Upper lobe of right lung (tissue), 1 donor: ENCODE measurements at regions not wholly inside any gene's neighbourhood (a gene's known extent, or its start where the extent isn't known, plus 50 kb on each side); places are given as distances from the start of the nearest gene placed in this dataset.

Source experiments
- ATAC-seq: fragments of 200-7000 bp; cut with Tn5 transposase; one replicate; pipeline ENCODE4 v1.9.1; 2020; ENCODE audit warnings: mild to moderate bottlenecking, moderate library complexity
- DNase-seq: peaks from one replicate; pipeline ENCODE4 v3.0.0-alpha.2; 2020
- H3K27ac ChIP-seq: fragments of 200-600 bp; one replicate; pipeline ENCODE4 v1.8.0; 2022
- H3K27me3 ChIP-seq: fragments of 200-600 bp; one replicate; pipeline ENCODE4 v1.8.0; 2022; ENCODE audit warnings: mild to moderate bottlenecking
- H3K36me3 ChIP-seq: fragments of 200-600 bp; one replicate; pipeline ENCODE4 v1.8.0; 2022
- H3K4me1 ChIP-seq: fragments of 200-600 bp; one replicate; pipeline ENCODE4 v1.8.0; 2022
- H3K4me3 ChIP-seq: fragments of 200-600 bp; one replicate; pipeline ENCODE4 v1.8.0; 2022; ENCODE audit warnings: mild to moderate bottlenecking
- H3K9me3 ChIP-seq: fragments of 200-600 bp; one replicate; pipeline ENCODE4 v1.8.0; 2022
- CTCF ChIP-seq: fragments of 200-600 bp; IDR thresholded peaks from one replicate; pipeline ENCODE4 v1.8.0; 2022; ENCODE audit warnings: antibody characterized with exemption
- intact Hi-C: fragments of 100-400 bp; cut with DNase I; formaldehyde crosslinking; loops from one replicate; pipeline ENCODE4 v1.11.0; 2022
- donor health status: DM: no; HTN: yes; CAD: no; lungs with severe emphysema.

- intact Hi-C loops, result no loop called here
- no peak for ATAC-seq
- H3K27ac ChIP-seq, result no peak overlapping the region
- H3K4me3 ChIP-seq, result no peak overlapping the region
- H3K4me1 ChIP-seq, result no peaks in the 10 kb centered on the region
- no peaks in the 10 kb centered on the region for H3K9me3 ChIP-seq
- TF ChIP-seq CTCF, result no peak
- H3K36me3 ChIP-seq, result no peaks in the 10 kb centered on the region
- H3K27me3 ChIP-seq, result no peaks in the 10 kb centered on the region
- DNase-seq, result no peak
These were observed 110.9 kb downstream of the MACIR start for GRCh38 chr5:103369125-103370120.

- Histone ChIP-seq H3K4me3 (no peak overlapping the region), H3K36me3 (no peaks in the 10 kb centered on the region), H3K27me3 (no peaks in the 10 kb centered on the region), H3K27ac (no peak overlapping the region), H3K4me1 (no peaks in the 10 kb centered on the region), H3K9me3 (no peaks in the 10 kb centered on the region)
- intact Hi-C loops, result no loop called here
- no peak for DNase-seq
- TF ChIP-seq CTCF, result no peak
- ATAC-seq, result no peak
These were observed 109.1 kb downstream of the MACIR start for GRCh38 chr5:103367702-103368101.

- H3K4me1 ChIP-seq, result no peaks in the 10 kb centered on the region
- H3K9me3 ChIP-seq, result no peaks in the 10 kb centered on the region
- intact Hi-C loops, result no loop called here
- TF ChIP-seq CTCF, result no peak
- DNase-seq (no peak), ATAC-seq (no peak)
- no peaks in the 10 kb centered on the region for H3K36me3 ChIP-seq
- no peak overlapping the region for H3K4me3 ChIP-seq
- H3K27me3 ChIP-seq, result no peaks in the 10 kb centered on the region
- no peak overlapping the region for H3K27ac ChIP-seq
These were observed 108.5 kb downstream of the MACIR start for GRCh38 chr5:103366918-103367549.

- no peak overlapping the region for H3K4me3 ChIP-seq
- TF ChIP-seq CTCF, result no peak
- no peaks in the 10 kb centered on the region for H3K36me3 ChIP-seq
- ATAC-seq (no peak), DNase-seq (no peak)
- no peaks in the 10 kb centered on the region for H3K27me3 ChIP-seq
- H3K4me1 ChIP-seq, result no peaks in the 10 kb centered on the region
- no peaks in the 10 kb centered on the region for H3K9me3 ChIP-seq
- no peak overlapping the region for H3K27ac ChIP-seq
- intact Hi-C loops, result no loop called here
These were observed 105.5 kb downstream of the MACIR start for GRCh38 chr5:103364074-103364473.

GRCh38 chr5:103362211-103362610, 103.6 kb downstream of the MACIR start:
- intact Hi-C loops, result no loop called here
- DNase-seq, result no peak
- H3K27me3 ChIP-seq, result no peaks in the 10 kb centered on the region
- no peak for ATAC-seq
- H3K4me1 ChIP-seq, result peaks cover 4% of the 10 kb centered on the region
- no peak for TF ChIP-seq CTCF
- H3K9me3 ChIP-seq, result no peaks in the 10 kb centered on the region
- no peak overlapping the region for H3K4me3 ChIP-seq
- no peak overlapping the region for H3K27ac ChIP-seq
- no peaks in the 10 kb centered on the region for H3K36me3 ChIP-seq
